Stimulated activated CD8-positive, alpha-beta memory T cell treated with anti-CD3 and anti-CD28 coated beads, Interleukin-4, amount 100 ng/mL, for 48 hours (primary cell): ENCODE measurements at regions not wholly inside any gene's neighbourhood (a gene's known extent, or its start where the extent isn't known, plus 50 kb on each side); places are given as distances from the start of the nearest gene placed in this dataset.

Experiments used
- DNase-seq: peaks from one replicate; pipeline ENCODE4 v3.0.0-alpha.2; 2020

DNA sequence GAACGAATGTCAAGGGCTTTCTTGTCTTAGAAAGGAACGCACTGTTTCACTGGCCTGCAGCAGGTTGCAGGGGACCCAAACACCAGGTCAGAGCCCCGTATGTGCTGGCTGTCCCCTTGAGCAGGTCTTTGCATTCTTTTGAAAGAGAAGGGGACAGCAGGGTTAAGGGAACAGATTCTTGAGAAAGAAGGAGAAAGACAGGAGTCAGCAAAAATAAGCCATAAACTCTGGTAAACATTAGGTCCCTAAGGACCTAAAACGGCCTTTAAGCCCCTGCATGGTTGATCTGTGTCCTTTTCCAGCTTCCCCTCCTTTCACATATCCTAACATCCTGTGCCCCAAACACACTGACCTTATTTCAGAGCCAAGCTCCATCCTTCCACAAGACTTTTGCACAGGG, 190.8 kb upstream of the ADRA1B start:
- no peak for DNase-seq

DNA sequence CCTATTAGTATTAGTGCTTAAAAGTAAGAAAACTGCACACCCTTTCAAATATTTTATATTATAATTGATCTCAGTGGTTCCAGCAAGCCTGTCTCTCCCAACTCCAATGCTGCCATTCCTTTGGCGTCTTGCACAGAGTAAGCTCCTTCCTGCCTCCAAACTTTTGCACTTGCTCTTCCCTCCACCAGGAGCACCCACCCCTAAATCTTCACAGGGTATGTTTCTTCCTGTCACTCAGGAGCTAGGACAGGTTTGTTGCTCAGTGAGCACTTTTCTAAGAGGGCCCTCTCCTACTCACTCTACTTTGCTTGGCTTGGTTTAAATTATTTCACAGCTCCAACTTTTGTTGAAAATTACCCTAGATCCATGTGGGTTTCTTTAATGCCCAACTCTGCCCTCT, 189.1 kb upstream of the ADRA1B start:
- no peak for DNase-seq

DNA sequence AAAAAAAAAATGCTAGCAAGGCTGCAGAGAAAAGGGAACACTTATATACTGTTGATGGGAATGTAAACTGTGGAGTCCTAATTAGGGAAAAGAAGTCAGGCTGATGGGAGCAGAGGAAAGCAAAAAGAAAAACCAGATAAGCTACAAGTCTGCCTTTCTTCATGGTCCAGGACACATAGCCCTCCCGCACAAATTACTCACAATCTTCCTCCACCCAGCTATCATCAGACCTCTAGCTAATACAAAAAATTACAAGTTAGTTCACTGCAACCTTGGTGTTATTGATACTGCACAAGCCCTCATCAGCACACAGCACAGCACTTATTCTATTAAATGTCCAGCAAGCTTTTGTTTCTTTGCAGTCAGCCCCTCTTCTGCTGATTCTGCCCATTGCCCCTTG, 186.0 kb upstream of the ADRA1B start:
- DNase-seq, result no peak

DNA sequence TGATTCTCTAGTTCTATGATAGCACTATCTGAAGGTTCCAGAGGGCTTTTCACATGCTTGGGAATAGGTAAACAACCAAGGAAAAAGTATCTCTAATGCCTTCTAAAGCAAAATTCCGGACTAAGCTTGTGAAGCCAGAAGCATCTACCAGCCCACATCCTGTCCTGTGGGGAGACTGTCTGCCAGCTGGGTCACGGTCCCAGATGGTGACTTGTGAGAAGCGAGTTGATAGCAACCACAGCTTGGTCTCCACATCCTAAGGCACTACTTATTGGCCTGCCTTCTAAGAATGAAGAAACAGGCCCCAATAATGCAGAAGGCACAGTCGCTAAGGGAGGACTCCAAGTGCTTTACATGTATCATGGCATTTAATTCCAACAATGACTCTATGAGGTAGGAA, 184.1 kb upstream of the ADRA1B start:
- no peak for DNase-seq

DNA sequence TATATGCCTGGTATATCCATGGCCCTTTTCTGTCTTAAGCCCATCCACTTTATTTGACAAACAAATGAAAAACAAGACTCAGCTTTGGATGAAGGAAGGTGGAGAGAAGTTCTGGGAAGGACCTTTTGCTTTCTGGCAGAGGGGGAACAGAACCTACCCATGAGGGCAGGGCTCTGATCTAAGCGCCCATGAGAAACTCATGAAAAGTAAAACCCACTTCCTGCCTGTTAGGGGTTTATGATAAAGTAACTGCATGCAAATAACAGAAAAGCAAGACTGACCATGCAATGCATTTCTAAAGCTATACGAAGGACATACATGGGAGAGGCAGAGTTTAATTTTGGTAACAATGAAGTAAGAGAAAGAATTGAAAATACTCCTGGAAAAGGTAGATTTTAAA, 181.9 kb upstream of the ADRA1B start:
- DNase-seq, result no peak

- no peak for DNase-seq
Observed at GRCh38 chr5:159735036-159735435, 181.2 kb upstream of the ADRA1B start.

DNA sequence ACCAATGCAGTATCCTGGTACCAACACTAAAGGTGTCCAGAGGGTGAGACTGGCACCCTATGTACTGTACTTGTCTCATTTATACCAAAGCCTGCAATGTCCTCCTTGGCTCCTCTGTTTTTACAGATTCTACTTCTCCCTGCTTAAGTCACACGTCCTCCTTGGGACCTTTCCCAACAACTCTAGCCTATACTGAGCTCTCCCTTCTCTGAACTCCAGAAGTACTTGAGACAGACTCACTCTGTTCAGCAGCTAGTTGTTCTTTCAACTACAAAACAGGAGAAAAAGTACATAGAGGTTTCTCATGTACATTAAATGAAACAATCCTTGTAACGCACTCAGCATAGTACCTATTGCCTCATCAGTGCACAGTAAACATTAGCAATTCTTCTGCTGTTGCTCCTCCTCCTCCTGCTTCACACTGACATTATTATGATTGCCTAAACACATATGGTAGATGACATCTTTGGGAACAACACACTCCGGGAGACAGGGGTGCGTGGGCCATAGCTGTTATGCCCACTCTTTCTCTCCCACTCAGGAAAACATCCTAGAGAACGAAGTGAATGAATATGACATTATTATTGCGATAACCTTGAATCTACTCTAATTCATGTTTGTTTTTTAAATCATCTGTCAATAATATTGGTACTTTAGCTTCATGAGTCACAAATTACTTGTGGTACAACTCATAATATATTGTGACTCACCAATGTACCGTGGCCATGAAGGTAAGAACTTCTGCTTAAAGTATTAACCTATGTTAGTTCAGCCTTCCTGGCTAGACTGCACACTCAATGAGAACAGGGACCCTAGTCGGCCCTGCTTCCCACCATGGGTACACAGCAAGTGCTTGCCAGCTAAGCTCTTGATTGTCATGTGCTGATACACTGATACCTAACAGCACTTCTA, 180.3 kb upstream of the ADRA1B start:
- DNase-seq, result no peak

- DNase-seq, result no peak
Observed at GRCh38 chr5:159736844-159737243, 179.4 kb upstream of the ADRA1B start.

- DNase-seq, result no peak
Observed at GRCh38 chr5:159737263-159737662, 179.0 kb upstream of the ADRA1B start.

DNA sequence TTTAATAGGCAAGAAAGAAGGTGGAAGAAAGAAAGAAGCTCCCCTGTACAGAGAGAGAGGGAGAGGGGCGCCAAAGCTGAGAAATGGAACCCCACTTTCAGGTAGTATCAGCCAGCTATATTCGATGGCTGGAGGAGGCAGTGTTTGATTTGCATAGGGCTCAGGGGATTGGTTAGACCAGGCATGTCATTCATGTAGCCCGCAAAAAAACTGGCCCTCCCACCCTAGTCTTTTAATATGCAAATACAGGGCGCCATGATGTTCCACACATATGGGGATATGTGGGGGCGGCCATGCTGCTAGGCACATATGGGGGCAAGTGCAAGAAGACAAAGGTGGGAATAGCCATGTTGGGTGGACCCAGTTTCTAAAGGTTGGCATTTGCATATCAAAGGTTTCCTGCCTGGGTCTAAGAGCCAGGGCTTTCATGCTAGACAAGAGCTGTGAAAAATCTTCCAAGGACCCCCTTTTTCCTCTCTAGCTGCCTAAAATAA, 174.4 kb upstream of the ADRA1B start:
- no peak for DNase-seq

GRCh38 chr5:159743234-159743633, 173.0 kb upstream of the ADRA1B start:
- DNase-seq, result no peak

- DNase-seq, result no peak
Observed at GRCh38 chr5:159746707-159747106, 169.6 kb upstream of the ADRA1B start.

DNA sequence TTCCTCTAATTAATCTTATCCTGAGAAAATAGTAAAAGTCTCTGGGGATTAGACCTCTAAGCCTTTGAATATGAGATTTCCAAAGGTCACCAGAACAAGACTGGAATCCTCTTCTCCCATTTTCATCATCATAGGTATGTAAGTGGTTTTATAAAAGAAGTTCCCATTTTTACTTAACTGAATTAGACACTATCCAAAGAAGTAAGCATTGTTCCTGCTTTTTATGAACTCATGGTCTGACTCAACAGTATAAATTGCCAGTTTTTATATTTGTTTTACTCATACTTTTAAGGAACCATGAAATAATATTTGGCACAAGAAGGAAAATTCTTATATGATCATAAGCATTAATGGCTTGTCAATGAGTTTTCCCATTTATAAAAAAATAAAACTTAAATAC, 167.1 kb upstream of the ADRA1B start:
- no peak for DNase-seq

DNA sequence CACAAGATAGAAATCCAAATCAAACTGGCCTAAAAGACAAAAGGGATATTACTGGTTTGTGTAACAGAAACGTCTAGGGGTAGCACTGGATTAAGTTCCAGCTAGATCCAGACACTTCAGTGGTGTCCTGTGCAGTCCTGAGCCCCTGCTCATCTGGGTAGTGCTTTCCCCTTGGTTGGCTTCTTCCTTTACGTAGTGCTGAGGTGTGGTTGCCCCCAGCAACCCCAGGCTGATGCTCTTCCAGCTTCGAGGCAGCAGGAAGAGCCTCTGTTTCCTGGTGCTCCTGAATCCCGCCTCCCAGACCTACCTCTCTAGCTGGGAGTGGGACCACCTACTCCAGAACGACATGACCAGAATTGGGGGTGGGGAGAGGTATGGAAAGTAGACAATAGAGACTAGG, 166.1 kb upstream of the ADRA1B start:
- no peak for DNase-seq

GRCh38 chr5:159751459-159751858, 164.8 kb upstream of the ADRA1B start:
- DNase-seq, result no peak

GRCh38 chr5:159752622-159753275, 163.5 kb upstream of the ADRA1B start:
- DNase-seq, result no peak

- no peak for DNase-seq
Observed at GRCh38 chr5:159758189-159758588, 158.1 kb upstream of the ADRA1B start.

- DNase-seq, result no peak
Observed at GRCh38 chr5:159759791-159760290, 156.4 kb upstream of the ADRA1B start.

GRCh38 chr5:159762921-159763320, 153.4 kb upstream of the ADRA1B start:
- DNase-seq, result no peak

DNA sequence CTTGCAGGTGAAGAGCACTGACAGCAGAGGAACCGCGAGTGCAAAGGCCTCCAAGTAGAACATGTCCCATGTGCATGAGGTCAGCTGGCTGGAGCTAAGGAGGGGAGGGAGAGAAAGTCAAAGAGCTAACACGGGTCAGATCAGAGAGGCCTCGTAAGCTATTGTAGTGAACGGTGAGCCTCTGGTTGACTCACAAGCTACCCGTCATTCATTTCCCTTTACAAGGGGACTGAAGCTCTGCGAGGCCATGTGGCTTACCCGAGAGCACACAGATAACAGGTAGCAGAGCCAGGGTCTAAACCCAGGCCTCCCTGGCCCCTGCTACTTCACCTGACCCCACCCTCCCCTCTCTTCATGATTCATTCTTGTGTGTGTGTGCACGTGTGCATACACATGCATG, 152.7 kb upstream of the ADRA1B start:
- no peak for DNase-seq

- DNase-seq, result no peak
Observed at GRCh38 chr5:159764283-159765134, 151.8 kb upstream of the ADRA1B start.

DNA sequence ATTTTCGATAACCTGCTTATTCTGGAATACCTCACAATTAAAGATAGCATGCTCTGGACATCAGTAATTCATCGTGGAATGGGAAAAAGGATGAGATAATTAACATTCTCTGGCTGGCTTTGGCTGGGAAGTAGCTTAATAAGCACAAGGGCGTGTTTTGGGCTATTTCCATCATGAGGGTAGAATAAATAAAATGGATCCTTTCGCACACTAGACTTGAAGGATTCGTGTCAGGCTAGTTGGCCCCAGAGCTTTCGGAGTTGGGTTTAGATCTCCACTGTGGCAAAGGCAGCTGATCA, 151.2 kb upstream of the ADRA1B start:
- no peak for DNase-seq

DNA sequence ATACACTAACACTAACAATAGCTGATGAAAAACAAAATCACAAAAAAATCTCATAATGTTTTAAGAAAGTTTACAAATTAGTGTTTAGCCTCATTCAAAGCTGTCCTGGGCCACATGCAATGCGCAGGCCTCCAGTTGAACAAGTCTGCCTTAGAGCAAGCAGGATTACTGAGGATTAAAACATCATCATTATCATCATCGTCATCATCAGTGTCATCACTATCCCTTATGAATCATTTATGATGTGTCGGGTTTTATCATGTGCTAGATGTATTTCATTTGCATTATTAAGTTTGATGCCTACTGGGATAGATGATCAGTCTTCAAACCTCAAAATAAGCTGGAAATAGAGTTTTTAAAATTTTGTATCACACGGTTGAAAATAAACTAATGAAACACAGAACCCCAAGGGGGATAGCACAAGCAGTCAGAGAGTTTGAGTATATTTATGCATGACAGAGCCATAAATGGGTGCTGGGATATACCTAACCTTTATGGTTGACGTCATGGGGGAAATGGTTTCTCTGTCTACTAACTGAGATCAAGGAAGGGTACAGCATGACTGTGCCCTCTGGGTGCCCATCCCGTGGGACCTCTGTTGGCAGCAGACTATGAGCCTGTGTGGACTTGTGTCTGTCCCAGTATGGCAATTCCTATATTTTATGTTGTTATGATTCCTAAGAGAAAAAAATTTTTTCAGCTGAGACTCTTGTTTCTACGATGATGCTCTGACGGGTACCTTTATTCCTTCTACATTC, 150.3 kb upstream of the ADRA1B start:
- DNase-seq, result no peak
